ENCODE measurements at regions not wholly inside any gene's neighbourhood (a gene's known extent, or its start where the extent isn't known, plus 50 kb on each side); places are given as distances from the start of the nearest gene placed in this dataset.

- no peaks in the 10 kb centered on the region for H3K4me1 ChIP-seq (replicated peaks in 1 of 2)
- TF ChIP-seq POLR2A (IDR thresholded peaks at IDR 0.05) (no peak), CTCF (IDR thresholded peaks at IDR 0.05) (no peak)
- no peaks in the 10 kb centered on the region for H3K36me3 ChIP-seq (replicated peaks in 1 of 2)
- peaks cover 18% of the 10 kb centered on the region for H3K27me3 ChIP-seq
- 71 to 88% (median 81%) methylated on average over 4 of the region's 4 CpGs for WGBS, 4 donors
- no peak overlapping the region for H3K4me3 ChIP-seq
- intact Hi-C loops (cut with DNase I) = no loop called here
- no peak for DNase-seq
- no peak overlapping the region for H3K27ac ChIP-seq
- no peaks in the 10 kb centered on the region for H3K9me3 ChIP-seq (replicated peaks in 1 of 3)
These were observed 474.1 kb downstream of the MN1 start for GRCh38 chr22:27327497-27327896.

GRCh38 chr22:27327981-27328721, 473.4 kb downstream of the MN1 start:
- TF ChIP-seq CTCF (IDR thresholded peaks at IDR 0.05) (no peak), POLR2A (IDR thresholded peaks at IDR 0.05) (no peak)
- Histone ChIP-seq H3K27me3 (peaks cover 11% of the 10 kb centered on the region), H3K27ac (no peak overlapping the region), H3K9me3 (replicated peaks in 1 of 3) (no peaks in the 10 kb centered on the region), H3K36me3 (replicated peaks in 1 of 2) (no peaks in the 10 kb centered on the region), H3K4me3 (no peak overlapping the region), H3K4me1 (replicated peaks in 1 of 2) (no peaks in the 10 kb centered on the region)
- WGBS, 4 donors = 73 to 83% (median 75%) methylated on average over 5 of the region's 5 CpGs
- intact Hi-C loops (cut with DNase I) = no loop called here
- no peak for DNase-seq

- H3K4me3 ChIP-seq = no peak overlapping the region
- H3K9me3 ChIP-seq (replicated peaks in 1 of 3) = no peaks in the 10 kb centered on the region
- DNase-seq = no peak
- intact Hi-C loops (cut with DNase I) = no loop called here
- peaks cover 3% of the 10 kb centered on the region for H3K27me3 ChIP-seq
- no peaks in the 10 kb centered on the region for H3K36me3 ChIP-seq (replicated peaks in 1 of 2)
- 18 to 44% (median 32%) methylated on average over 13 of the region's 13 CpGs for WGBS, 4 donors
- H3K4me1 ChIP-seq (replicated peaks in 1 of 2) = no peaks in the 10 kb centered on the region
- TF ChIP-seq POLR2A (IDR thresholded peaks at IDR 0.05) (no peak), CTCF (IDR thresholded peaks at IDR 0.05) (no peak)
- H3K27ac ChIP-seq = no peak overlapping the region
These were observed 472.3 kb downstream of the MN1 start for GRCh38 chr22:27329131-27329850.

GRCh38 chr22:27329966-27330645, 471.4 kb downstream of the MN1 start:
- 70 to 88% (median 80%) methylated on average over 3 of the region's 3 CpGs for WGBS, 4 donors
- Histone ChIP-seq H3K36me3 (replicated peaks in 1 of 2) (no peaks in the 10 kb centered on the region), H3K27ac (no peak overlapping the region), H3K4me1 (replicated peaks in 1 of 2) (no peaks in the 10 kb centered on the region), H3K9me3 (replicated peaks in 1 of 3) (no peaks in the 10 kb centered on the region), H3K4me3 (no peak overlapping the region), H3K27me3 (peaks cover 3% of the 10 kb centered on the region)
- no peak for TF ChIP-seq CTCF (IDR thresholded peaks at IDR 0.05)
- no peak for TF ChIP-seq POLR2A (IDR thresholded peaks at IDR 0.05)
- intact Hi-C loops (cut with DNase I) = no loop called here
- DNase-seq = no peak

Measured in adrenal gland (tissue), 9 donors.